WTC11 (cell line): ENCODE measurements at regions not wholly inside any gene's neighbourhood (a gene's known extent, or its start where the extent isn't known, plus 50 kb on each side); places are given as distances from the start of the nearest gene placed in this dataset.

ENCODE experiments used
- ATAC-seq: fragments of 200-7000 bp; cut with Tn5 transposase; 2 replicates; pipeline ENCODE4 v1.10.0; 2021; ENCODE audit warnings: mild to moderate bottlenecking, moderate library complexity
- CTCF ChIA-PET: fragments of 300-600 bp; sonication (Branson Sonifier 250); formaldehyde crosslinking; loops from one replicate; lab custom pipeline; 2021; ENCODE audit warnings: antibody characterized with exemption; lab: Charles Lee
- POLR2A ChIA-PET: fragments of 350-600 bp; sonication (Branson Sonifier 250); formaldehyde crosslinking; loops from one replicate; lab custom pipeline; 2021; ENCODE audit warnings: antibody characterized with exemption; lab: Charles Lee
- DNase-seq: peaks from one replicate; pipeline ENCODE4 v3.0.0; 2021; ENCODE audit warnings: low spot score
- H3K27ac Mint-ChIP-seq: 2 replicates; pipeline ENCODE4 v1.8.0; 2021; ENCODE audit warnings: mixed read lengths
- H3K27me3 Mint-ChIP-seq: 2 replicates; pipeline ENCODE4 v1.8.0; 2021; ENCODE audit warnings: low read depth, mild to moderate bottlenecking, moderate library complexity, mixed read lengths
- H3K36me3 Mint-ChIP-seq: 2 replicates; pipeline ENCODE4 v1.8.0; 2021; ENCODE audit warnings: mixed read lengths
- H3K4me1 Mint-ChIP-seq: 2 replicates; pipeline ENCODE4 v1.8.0; 2022; ENCODE audit warnings: mixed read lengths
- H3K4me3 Mint-ChIP-seq: 2 replicates; pipeline ENCODE4 v1.8.0; 2021; ENCODE audit warnings: mild to moderate bottlenecking, moderate library complexity, mixed read lengths
- H3K9me3 Mint-ChIP-seq: 2 replicates; pipeline ENCODE4 v1.8.0; 2021; ENCODE audit warnings: mixed read lengths
- ATF1 ChIP-seq: sonication (generic); formaldehyde crosslinking; IDR thresholded peaks from 2 replicates; pipeline ENCODE4 v1.8.1; 2023; ENCODE audit warnings: mild to moderate bottlenecking, moderate library complexity, missing genetic modification reagents
- CREB1 ChIP-seq: sonication (generic); formaldehyde crosslinking; IDR thresholded peaks from 2 replicates; pipeline ENCODE4 v1.8.0; 2023; ENCODE audit warnings: mild to moderate bottlenecking, missing genetic modification reagents
- EMX1 ChIP-seq: fragments of 250-450 bp; sonication (Bioruptor Pico); IDR thresholded peaks from 2 replicates; pipeline ENCODE4 v1.8.0; 2021; ENCODE audit warnings: mild to moderate bottlenecking
- ESRRA ChIP-seq: sonication (generic); formaldehyde crosslinking; IDR thresholded peaks from 2 replicates; pipeline ENCODE4 v1.8.1; 2022; ENCODE audit warnings: mild to moderate bottlenecking, missing genetic modification reagents, borderline replicate concordance
- GRHL2 ChIP-seq: fragments of 250-450 bp; sonication (Bioruptor Pico); IDR thresholded peaks from 2 replicates; pipeline ENCODE4 v1.8.0; 2022; ENCODE audit warnings: mild to moderate bottlenecking, moderate library complexity; ENCODE audit not compliant: insufficient replicate concordance, severe bottlenecking
- IRF2 ChIP-seq: sonication (generic); formaldehyde crosslinking; IDR thresholded peaks from 2 replicates; pipeline ENCODE4 v1.8.0; 2022; ENCODE audit warnings: low read depth, missing genetic modification reagents, borderline replicate concordance
- JAZF1 ChIP-seq: fragments of 250-450 bp; sonication (Bioruptor Pico); IDR thresholded peaks from 2 replicates; pipeline ENCODE4 v1.9.0; 2021; ENCODE audit warnings: moderate library complexity, mild to moderate bottlenecking, inconsistent platforms
- JUN ChIP-seq: sonication (generic); formaldehyde crosslinking; IDR thresholded peaks from 2 replicates; pipeline ENCODE4 v1.8.0; 2023; ENCODE audit warnings: mild to moderate bottlenecking, missing genetic modification reagents
- NFYB ChIP-seq: sonication (generic); formaldehyde crosslinking; conservative IDR thresholded peaks from 2 replicates; pipeline ENCODE4 v1.8.0; 2022; ENCODE audit warnings: low read depth, missing genetic modification reagents
- PRRX2 ChIP-seq: fragments of 250-450 bp; sonication (Bioruptor Pico); IDR thresholded peaks from 2 replicates; pipeline ENCODE4 v1.8.0; 2021; ENCODE audit warnings: mild to moderate bottlenecking
- SMAD3 ChIP-seq: sonication (generic); formaldehyde crosslinking; IDR thresholded peaks from 2 replicates; pipeline ENCODE4 v1.8.0; 2022; ENCODE audit warnings: missing genetic modification reagents, mild to moderate bottlenecking, borderline replicate concordance
- SMAD4 ChIP-seq: sonication (generic); formaldehyde crosslinking; IDR thresholded peaks from 2 replicates; pipeline ENCODE4 v1.8.0; 2022; ENCODE audit warnings: mild to moderate bottlenecking, missing genetic modification reagents
- TCF7 ChIP-seq: sonication (generic); formaldehyde crosslinking; IDR thresholded peaks from 2 replicates; pipeline ENCODE4 v1.8.0; 2022; ENCODE audit warnings: mild to moderate bottlenecking, low read depth, missing genetic modification reagents, moderate library complexity
- TF ChIP-seq, protein P1 (sequence below): sonication (generic); formaldehyde crosslinking; IDR thresholded peaks from 2 replicates; pipeline ENCODE4 v1.8.1; 2023; ENCODE audit warnings: mild to moderate bottlenecking, missing genetic modification reagents, moderate library complexity
- TF ChIP-seq, protein P2 (sequence below): sonication (generic); formaldehyde crosslinking; IDR thresholded peaks from 2 replicates; pipeline ENCODE4 v1.8.0; 2022; ENCODE audit warnings: mild to moderate bottlenecking, missing genetic modification reagents
- TF ChIP-seq, protein P3 (sequence below): fragments of 250-450 bp; sonication (Bioruptor Pico); IDR thresholded peaks from 2 replicates; pipeline ENCODE4 v1.9.0; 2021; ENCODE audit warnings: mild to moderate bottlenecking
- TF ChIP-seq, protein P4 (sequence below): sonication (generic); formaldehyde crosslinking; IDR thresholded peaks from 2 replicates; pipeline ENCODE4 v1.8.1; 2022; ENCODE audit warnings: low read depth, missing genetic modification reagents, borderline replicate concordance
- TF ChIP-seq, protein P5 (sequence below): fragments of 250-450 bp; sonication (Bioruptor Pico); IDR thresholded peaks from 2 replicates; pipeline ENCODE4 v1.9.0; 2021; ENCODE audit warnings: mild to moderate bottlenecking
- TF ChIP-seq, protein P6 (sequence below): sonication (generic); formaldehyde crosslinking; IDR thresholded peaks from 2 replicates; pipeline ENCODE4 v1.8.0; 2023; ENCODE audit warnings: mild to moderate bottlenecking, missing genetic modification reagents

DNA sequence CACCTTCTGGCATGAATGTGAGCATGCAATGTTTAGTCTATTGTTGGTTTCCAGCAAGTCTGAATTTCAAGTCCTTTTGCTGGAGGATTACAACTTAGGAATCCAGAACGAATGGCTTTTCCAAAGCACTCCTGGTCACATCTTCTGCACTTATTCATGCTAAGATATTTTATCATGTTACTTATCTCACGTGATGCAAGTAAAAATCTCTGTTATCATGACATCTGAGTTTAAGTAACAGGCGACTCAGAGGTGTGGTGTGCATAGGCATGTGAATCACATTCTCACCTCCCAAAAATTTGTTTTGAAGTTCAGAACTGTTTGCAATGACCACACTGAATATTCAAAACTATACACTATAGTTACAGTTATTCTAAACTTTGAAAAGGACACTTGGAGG, 204.8 kb upstream of the FGGY start:
- POLR2A ChIA-PET, result no interaction called here
- peaks cover 12% of the 10 kb centered on the region for H3K4me1 Mint-ChIP-seq
- CTCF ChIA-PET, result no interaction called here
- TF ChIP-seq, protein P1, sequence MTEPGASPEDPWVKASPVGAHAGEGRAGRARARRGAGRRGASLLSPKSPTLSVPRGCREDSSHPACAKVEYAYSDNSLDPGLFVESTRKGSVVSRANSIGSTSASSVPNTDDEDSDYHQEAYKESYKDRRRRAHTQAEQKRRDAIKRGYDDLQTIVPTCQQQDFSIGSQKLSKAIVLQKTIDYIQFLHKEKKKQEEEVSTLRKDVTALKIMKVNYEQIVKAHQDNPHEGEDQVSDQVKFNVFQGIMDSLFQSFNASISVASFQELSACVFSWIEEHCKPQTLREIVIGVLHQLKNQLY, result no peak
- TF ChIP-seq, protein P2, sequence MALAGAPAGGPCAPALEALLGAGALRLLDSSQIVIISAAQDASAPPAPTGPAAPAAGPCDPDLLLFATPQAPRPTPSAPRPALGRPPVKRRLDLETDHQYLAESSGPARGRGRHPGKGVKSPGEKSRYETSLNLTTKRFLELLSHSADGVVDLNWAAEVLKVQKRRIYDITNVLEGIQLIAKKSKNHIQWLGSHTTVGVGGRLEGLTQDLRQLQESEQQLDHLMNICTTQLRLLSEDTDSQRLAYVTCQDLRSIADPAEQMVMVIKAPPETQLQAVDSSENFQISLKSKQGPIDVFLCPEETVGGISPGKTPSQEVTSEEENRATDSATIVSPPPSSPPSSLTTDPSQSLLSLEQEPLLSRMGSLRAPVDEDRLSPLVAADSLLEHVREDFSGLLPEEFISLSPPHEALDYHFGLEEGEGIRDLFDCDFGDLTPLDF (CRISPR knock-in tag), result no peak
- TF ChIP-seq SMAD4 (CRISPR knock-in tag) (no peak), ESRRA (no peak), PRRX2 (no peak), SMAD3 (no peak), NFYB (CRISPR knock-in tag) (no peak), JAZF1 (CRISPR knock-in tag) (no peak), EMX1 (CRISPR knock-in tag) (no peak), CREB1 (CRISPR knock-in tag) (no peak), TCF7 (no peak), JUN (no peak), ATF1 (no peak), IRF2 (CRISPR knock-in tag) (no peak), GRHL2 (CRISPR knock-in tag) (no peak)
- TF ChIP-seq, protein P3, sequence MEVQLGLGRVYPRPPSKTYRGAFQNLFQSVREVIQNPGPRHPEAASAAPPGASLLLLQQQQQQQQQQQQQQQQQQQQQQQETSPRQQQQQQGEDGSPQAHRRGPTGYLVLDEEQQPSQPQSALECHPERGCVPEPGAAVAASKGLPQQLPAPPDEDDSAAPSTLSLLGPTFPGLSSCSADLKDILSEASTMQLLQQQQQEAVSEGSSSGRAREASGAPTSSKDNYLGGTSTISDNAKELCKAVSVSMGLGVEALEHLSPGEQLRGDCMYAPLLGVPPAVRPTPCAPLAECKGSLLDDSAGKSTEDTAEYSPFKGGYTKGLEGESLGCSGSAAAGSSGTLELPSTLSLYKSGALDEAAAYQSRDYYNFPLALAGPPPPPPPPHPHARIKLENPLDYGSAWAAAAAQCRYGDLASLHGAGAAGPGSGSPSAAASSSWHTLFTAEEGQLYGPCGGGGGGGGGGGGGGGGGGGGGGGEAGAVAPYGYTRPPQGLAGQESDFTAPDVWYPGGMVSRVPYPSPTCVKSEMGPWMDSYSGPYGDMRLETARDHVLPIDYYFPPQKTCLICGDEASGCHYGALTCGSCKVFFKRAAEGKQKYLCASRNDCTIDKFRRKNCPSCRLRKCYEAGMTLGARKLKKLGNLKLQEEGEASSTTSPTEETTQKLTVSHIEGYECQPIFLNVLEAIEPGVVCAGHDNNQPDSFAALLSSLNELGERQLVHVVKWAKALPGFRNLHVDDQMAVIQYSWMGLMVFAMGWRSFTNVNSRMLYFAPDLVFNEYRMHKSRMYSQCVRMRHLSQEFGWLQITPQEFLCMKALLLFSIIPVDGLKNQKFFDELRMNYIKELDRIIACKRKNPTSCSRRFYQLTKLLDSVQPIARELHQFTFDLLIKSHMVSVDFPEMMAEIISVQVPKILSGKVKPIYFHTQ (CRISPR knock-in tag), result no peak
- TF ChIP-seq, protein P4, sequence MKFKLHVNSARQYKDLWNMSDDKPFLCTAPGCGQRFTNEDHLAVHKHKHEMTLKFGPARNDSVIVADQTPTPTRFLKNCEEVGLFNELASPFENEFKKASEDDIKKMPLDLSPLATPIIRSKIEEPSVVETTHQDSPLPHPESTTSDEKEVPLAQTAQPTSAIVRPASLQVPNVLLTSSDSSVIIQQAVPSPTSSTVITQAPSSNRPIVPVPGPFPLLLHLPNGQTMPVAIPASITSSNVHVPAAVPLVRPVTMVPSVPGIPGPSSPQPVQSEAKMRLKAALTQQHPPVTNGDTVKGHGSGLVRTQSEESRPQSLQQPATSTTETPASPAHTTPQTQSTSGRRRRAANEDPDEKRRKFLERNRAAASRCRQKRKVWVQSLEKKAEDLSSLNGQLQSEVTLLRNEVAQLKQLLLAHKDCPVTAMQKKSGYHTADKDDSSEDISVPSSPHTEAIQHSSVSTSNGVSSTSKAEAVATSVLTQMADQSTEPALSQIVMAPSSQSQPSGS (CRISPR knock-in tag), result no peak
- TF ChIP-seq, protein P5, sequence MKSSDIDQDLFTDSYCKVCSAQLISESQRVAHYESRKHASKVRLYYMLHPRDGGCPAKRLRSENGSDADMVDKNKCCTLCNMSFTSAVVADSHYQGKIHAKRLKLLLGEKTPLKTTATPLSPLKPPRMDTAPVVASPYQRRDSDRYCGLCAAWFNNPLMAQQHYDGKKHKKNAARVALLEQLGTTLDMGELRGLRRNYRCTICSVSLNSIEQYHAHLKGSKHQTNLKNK (CRISPR knock-in tag), result no peak
- TF ChIP-seq, protein P6, sequence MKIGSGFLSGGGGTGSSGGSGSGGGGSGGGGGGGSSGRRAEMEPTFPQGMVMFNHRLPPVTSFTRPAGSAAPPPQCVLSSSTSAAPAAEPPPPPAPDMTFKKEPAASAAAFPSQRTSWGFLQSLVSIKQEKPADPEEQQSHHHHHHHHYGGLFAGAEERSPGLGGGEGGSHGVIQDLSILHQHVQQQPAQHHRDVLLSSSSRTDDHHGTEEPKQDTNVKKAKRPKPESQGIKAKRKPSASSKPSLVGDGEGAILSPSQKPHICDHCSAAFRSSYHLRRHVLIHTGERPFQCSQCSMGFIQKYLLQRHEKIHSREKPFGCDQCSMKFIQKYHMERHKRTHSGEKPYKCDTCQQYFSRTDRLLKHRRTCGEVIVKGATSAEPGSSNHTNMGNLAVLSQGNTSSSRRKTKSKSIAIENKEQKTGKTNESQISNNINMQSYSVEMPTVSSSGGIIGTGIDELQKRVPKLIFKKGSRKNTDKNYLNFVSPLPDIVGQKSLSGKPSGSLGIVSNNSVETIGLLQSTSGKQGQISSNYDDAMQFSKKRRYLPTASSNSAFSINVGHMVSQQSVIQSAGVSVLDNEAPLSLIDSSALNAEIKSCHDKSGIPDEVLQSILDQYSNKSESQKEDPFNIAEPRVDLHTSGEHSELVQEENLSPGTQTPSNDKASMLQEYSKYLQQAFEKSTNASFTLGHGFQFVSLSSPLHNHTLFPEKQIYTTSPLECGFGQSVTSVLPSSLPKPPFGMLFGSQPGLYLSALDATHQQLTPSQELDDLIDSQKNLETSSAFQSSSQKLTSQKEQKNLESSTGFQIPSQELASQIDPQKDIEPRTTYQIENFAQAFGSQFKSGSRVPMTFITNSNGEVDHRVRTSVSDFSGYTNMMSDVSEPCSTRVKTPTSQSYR (CRISPR knock-in tag), result no peak
- TF ChIP-seq, all 79 proteins: peak for 0
- Mint-ChIP-seq H3K36me3 (peaks cover 11% of the 10 kb centered on the region), H3K27me3 (no peaks in the 10 kb centered on the region; the same call in 1 of the 2 replicates), H3K27ac (no peak overlapping the region), H3K9me3 (peaks cover 15% of the 10 kb centered on the region), H3K4me3 (no peak overlapping the region)
- no peak for ATAC-seq
- no peak for DNase-seq
